ENCODE measurements at regions not wholly inside any gene's neighbourhood (a gene's known extent, or its start where the extent isn't known, plus 50 kb on each side); places are given as distances from the start of the nearest gene placed in this dataset.
"Not testable (repeated sequence)": the region's sequence is repeated elsewhere in the genome, so short reads cannot be mapped to it uniquely, and the experiment has no call there.

GRCh38 chr9:79073201-79073600 lies 498.6 kb upstream of the TLE4 start:
- no peak overlapping the region for H3K27ac ChIP-seq (ENCODE audit: low read length)
- no peak for DNase-seq
- ATAC-seq = no peak
- H3K9me3 ChIP-seq (ENCODE audit: control insufficient read depth, low read length) = no peaks in the 10 kb centered on the region
- H3K4me1 ChIP-seq (ENCODE audit: control insufficient read depth, insufficient read depth, low read length) = no peaks in the 10 kb centered on the region
- intact Hi-C loops (cut with DNase I) = no loop called here
- H3K4me3 ChIP-seq (ENCODE audit: low read length) = no peak overlapping the region
- 87% methylated on average over 3 of the region's 3 CpGs for WGBS
- no peaks in the 10 kb centered on the region for H3K27me3 ChIP-seq (ENCODE audit: control insufficient read depth, insufficient read depth)

GRCh38 chr9:79080536-79080935 lies 491.2 kb upstream of the TLE4 start:
- no peaks in the 10 kb centered on the region for H3K4me1 ChIP-seq (ENCODE audit: control insufficient read depth, insufficient read depth, low read length)
- 27% methylated on average over 2 of the region's 2 CpGs for WGBS
- intact Hi-C loops (cut with DNase I) = no loop called here
- no peaks in the 10 kb centered on the region for H3K9me3 ChIP-seq (ENCODE audit: control insufficient read depth, low read length)
- no peak for DNase-seq
- H3K27ac ChIP-seq (ENCODE audit: low read length) = no peak overlapping the region
- H3K27me3 ChIP-seq (ENCODE audit: control insufficient read depth, insufficient read depth) = no peaks in the 10 kb centered on the region
- H3K4me3 ChIP-seq (ENCODE audit: low read length) = no peak overlapping the region
- ATAC-seq = no peak

DNA sequence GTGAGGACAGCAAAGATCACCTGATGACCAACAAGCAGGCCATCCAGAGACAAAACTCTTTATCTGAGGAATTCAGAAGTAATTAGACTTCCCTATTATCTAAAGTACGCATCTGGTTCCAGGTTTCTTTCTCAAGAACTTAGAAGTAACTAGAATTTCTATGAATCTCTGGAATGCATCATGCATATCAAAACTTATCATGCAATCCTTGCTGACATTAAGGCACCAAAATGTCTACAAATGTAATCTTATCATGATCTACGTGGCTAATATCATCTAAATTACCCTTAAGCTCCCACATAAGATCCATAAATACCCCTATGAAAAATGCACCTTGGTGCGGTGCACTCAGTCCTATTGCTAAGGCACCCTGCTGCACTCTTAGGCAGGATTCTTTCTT lies 488.1 kb upstream of the TLE4 start:
- Histone ChIP-seq H3K4me3 (ENCODE audit: low read length) (no peak overlapping the region), H3K4me1 (ENCODE audit: control insufficient read depth, insufficient read depth, low read length) (no peaks in the 10 kb centered on the region), H3K27ac (ENCODE audit: low read length) (no peak overlapping the region), H3K27me3 (ENCODE audit: control insufficient read depth, insufficient read depth) (no peaks in the 10 kb centered on the region), H3K9me3 (ENCODE audit: control insufficient read depth, low read length) (no peaks in the 10 kb centered on the region)
- intact Hi-C loops (cut with DNase I) = no loop called here
- WGBS = 81% methylated on average over 3 of the region's 3 CpGs
- DNase-seq (no peak), ATAC-seq (no peak)

DNA sequence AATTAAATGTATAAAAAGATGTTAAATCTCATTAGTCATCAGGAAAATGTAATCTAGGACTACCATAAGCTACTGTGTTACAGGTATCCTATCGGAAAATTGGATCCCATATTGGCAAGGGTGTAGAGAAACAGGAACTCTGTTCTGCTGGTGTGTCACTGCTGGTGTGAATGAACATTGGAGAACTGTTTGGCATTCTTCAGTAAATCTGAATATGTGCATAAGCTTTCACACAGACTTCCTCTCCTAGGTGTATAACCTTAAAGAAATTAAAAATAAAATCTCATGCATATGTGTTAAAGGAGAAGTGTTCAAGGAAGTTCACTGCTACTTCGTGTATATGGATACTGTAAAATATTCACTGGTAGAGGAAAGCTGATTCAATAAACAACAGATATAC lies 484.6 kb upstream of the TLE4 start:
- H3K9me3 ChIP-seq (ENCODE audit: control insufficient read depth, low read length) = no peaks in the 10 kb centered on the region
- no peak overlapping the region for H3K27ac ChIP-seq (ENCODE audit: low read length)
- DNase-seq (no peak), ATAC-seq (no peak)
- intact Hi-C loops (cut with DNase I) = no loop called here
- no peaks in the 10 kb centered on the region for H3K27me3 ChIP-seq (ENCODE audit: control insufficient read depth, insufficient read depth)
- 79% methylated on average over 2 of the region's 2 CpGs for WGBS
- no peak overlapping the region for H3K4me3 ChIP-seq (ENCODE audit: low read length)
- H3K4me1 ChIP-seq (ENCODE audit: control insufficient read depth, insufficient read depth, low read length) = no peaks in the 10 kb centered on the region

GRCh38 chr9:79089054-79089560 lies 482.7 kb upstream of the TLE4 start:
- H3K27me3 ChIP-seq (ENCODE audit: control insufficient read depth, insufficient read depth) = no peaks in the 10 kb centered on the region
- intact Hi-C loops (cut with DNase I) = no loop called here
- H3K4me1 ChIP-seq (ENCODE audit: control insufficient read depth, insufficient read depth, low read length) = no peaks in the 10 kb centered on the region
- ATAC-seq = no peak
- DNase-seq = no peak
- H3K9me3 ChIP-seq (ENCODE audit: control insufficient read depth, low read length) = no peaks in the 10 kb centered on the region
- H3K4me3 ChIP-seq (ENCODE audit: low read length) = no peak overlapping the region
- H3K27ac ChIP-seq (ENCODE audit: low read length) = no peak overlapping the region

GRCh38 chr9:79089851-79090250 lies 481.9 kb upstream of the TLE4 start:
- DNase-seq; H3K4me3 ChIP-seq (ENCODE audit: low read length); ATAC-seq; H3K9me3 ChIP-seq (ENCODE audit: control insufficient read depth, low read length); H3K27me3 ChIP-seq (ENCODE audit: control insufficient read depth, insufficient read depth); intact Hi-C loops (cut with DNase I); H3K4me1 ChIP-seq (ENCODE audit: control insufficient read depth, insufficient read depth, low read length); H3K27ac ChIP-seq (ENCODE audit: low read length): not testable (repeated sequence)
- WGBS = 58% methylated on average over 2 of the region's 2 CpGs

GRCh38 chr9:79103257-79103656 lies 468.5 kb upstream of the TLE4 start:
- H3K27ac ChIP-seq (ENCODE audit: low read length); H3K27me3 ChIP-seq (ENCODE audit: control insufficient read depth, insufficient read depth); ATAC-seq; H3K4me3 ChIP-seq (ENCODE audit: low read length); DNase-seq; intact Hi-C loops (cut with DNase I); H3K4me1 ChIP-seq (ENCODE audit: control insufficient read depth, insufficient read depth, low read length); H3K9me3 ChIP-seq (ENCODE audit: control insufficient read depth, low read length): not testable (repeated sequence)
- WGBS = 88% methylated on average over 17 of the region's 17 CpGs

DNA sequence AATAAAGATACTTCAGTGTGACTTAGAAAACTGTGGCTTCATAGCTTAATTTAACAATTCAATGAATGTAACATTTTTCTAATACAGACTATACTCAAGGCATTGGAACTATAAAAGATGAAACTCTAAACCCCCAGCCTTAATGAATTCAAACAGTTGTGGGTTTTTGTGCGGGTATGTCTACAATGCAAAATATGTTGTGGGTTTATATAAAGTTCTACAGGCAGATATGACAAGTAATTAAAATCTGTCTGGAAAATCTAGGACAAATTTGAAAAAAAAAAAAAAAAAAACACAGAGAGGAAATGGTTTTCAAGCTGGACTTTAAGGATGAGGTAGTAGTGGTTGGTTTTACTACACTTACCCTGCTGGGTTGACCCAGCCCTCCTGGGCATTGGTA lies 467.5 kb upstream of the TLE4 start:
- ATAC-seq = no peak
- intact Hi-C loops (cut with DNase I) = no loop called here
- 89% methylated on average over 1 of the region's 1 CpG for WGBS
- H3K27ac ChIP-seq (ENCODE audit: low read length) = no peak overlapping the region
- DNase-seq = no peak
- no peaks in the 10 kb centered on the region for H3K9me3 ChIP-seq (ENCODE audit: control insufficient read depth, low read length)
- no peaks in the 10 kb centered on the region for H3K27me3 ChIP-seq (ENCODE audit: control insufficient read depth, insufficient read depth)
- H3K4me1 ChIP-seq (ENCODE audit: control insufficient read depth, insufficient read depth, low read length) = no peaks in the 10 kb centered on the region
- no peak overlapping the region for H3K4me3 ChIP-seq (ENCODE audit: low read length)

GRCh38 chr9:79104951-79105350 lies 466.8 kb upstream of the TLE4 start:
- Histone ChIP-seq H3K4me3 (ENCODE audit: low read length) (no peak overlapping the region), H3K4me1 (ENCODE audit: control insufficient read depth, insufficient read depth, low read length) (no peaks in the 10 kb centered on the region), H3K27ac (ENCODE audit: low read length) (no peak overlapping the region), H3K9me3 (ENCODE audit: control insufficient read depth, low read length) (no peaks in the 10 kb centered on the region), H3K27me3 (ENCODE audit: control insufficient read depth, insufficient read depth) (no peaks in the 10 kb centered on the region)
- ATAC-seq (no peak), DNase-seq (no peak)
- intact Hi-C loops (cut with DNase I) = no loop called here
- 68% methylated on average over 2 of the region's 2 CpGs for WGBS

DNA sequence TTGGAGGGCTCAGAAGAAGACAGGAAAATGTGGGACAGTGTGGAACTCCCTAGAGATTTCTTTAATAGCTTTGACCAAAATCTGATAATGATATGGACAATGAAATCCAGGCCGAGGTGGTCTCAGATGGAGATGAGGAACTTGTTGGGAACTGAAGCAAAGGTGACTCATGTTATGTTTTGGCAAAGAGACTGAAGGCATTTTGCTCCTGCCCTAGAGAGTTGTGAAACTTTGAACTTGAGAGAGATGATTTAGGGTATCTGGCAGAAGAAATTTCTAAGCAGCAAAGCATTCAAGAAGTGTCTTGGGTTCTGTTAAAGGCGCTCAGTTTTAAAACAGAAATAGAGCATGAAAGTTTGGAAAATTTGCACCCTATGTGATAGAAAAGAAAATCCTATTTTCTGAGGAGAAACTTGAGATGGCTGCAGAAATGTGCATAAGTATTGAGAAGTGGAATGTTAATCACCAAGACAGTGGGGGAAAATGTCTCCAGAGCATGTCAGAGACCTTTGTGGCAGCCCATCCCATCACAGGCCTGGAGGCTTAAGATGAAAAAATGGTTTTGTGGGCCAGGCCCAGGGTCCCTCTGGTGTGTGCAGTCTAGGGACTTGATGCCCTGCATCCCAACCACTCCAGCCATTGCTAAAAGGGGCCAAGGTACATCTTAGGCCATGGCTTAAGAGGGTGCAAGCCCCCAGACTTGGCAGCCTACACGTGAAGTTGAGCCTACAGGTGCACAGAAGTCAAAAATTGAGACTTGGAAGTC lies 463.7 kb upstream of the TLE4 start:
- DNase-seq (no peak), ATAC-seq (no peak)
- no peak overlapping the region for H3K4me3 ChIP-seq (ENCODE audit: low read length)
- WGBS = 73% methylated on average over 3 of the region's 3 CpGs
- no peaks in the 10 kb centered on the region for H3K9me3 ChIP-seq (ENCODE audit: control insufficient read depth, low read length)
- intact Hi-C loops (cut with DNase I) = no loop called here
- no peaks in the 10 kb centered on the region for H3K27me3 ChIP-seq (ENCODE audit: control insufficient read depth, insufficient read depth)
- H3K27ac ChIP-seq (ENCODE audit: low read length) = no peak overlapping the region
- no peaks in the 10 kb centered on the region for H3K4me1 ChIP-seq (ENCODE audit: control insufficient read depth, insufficient read depth, low read length)

DNA sequence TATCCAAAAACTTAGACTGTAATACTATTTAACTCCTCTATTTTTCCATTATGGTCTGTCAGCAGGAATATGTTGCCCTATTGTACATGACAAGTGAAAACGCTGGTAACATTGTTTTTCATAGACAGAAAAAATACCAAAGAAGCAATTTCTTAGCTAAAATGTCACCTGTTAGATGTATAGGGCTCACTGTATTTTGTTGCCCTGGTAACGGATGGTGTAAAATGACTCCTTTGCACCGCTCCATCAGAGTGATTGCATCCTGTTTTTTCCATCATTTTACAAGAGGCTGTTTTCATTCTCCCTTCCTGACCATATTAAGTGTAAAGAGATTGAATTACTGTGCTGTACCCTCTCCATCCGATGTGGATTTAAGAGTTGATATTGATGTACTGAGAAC lies 460.1 kb upstream of the TLE4 start:
- no peak for ATAC-seq
- Histone ChIP-seq H3K4me3 (ENCODE audit: low read length) (no peak overlapping the region), H3K27ac (ENCODE audit: low read length) (no peak overlapping the region), H3K27me3 (ENCODE audit: control insufficient read depth, insufficient read depth) (no peaks in the 10 kb centered on the region), H3K9me3 (ENCODE audit: control insufficient read depth, low read length) (no peaks in the 10 kb centered on the region), H3K4me1 (ENCODE audit: control insufficient read depth, insufficient read depth, low read length) (no peaks in the 10 kb centered on the region)
- WGBS = 78% methylated on average over 4 of the region's 4 CpGs
- DNase-seq = no peak
- intact Hi-C loops (cut with DNase I) = no loop called here

DNA sequence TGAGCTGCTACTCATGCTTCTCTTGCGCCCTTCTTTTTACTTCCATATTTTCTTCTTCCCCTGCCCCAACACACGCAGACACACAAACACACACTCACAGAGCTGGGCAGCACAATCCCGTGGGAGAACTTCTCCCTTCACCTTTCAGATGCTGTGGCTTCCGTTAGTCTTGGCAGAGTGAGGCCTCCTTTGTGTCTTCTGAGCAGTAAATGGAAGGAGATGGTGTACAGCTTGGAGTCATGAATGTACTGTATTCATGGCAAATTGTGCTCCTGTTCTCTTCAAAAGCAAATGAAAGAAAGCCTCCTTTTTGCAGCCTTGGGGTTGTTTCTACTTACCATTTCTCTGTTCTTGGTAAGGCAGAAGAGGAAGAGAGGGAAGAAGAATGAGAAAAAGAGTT lies 456.6 kb upstream of the TLE4 start:
- intact Hi-C loops (cut with DNase I) = no loop called here
- DNase-seq (no peak), ATAC-seq (no peak)
- H3K27ac ChIP-seq (ENCODE audit: low read length) = no peak overlapping the region
- no peaks in the 10 kb centered on the region for H3K9me3 ChIP-seq (ENCODE audit: control insufficient read depth, low read length)
- no peaks in the 10 kb centered on the region for H3K4me1 ChIP-seq (ENCODE audit: control insufficient read depth, insufficient read depth, low read length)
- WGBS = 67% methylated on average over 4 of the region's 4 CpGs
- H3K27me3 ChIP-seq (ENCODE audit: control insufficient read depth, insufficient read depth) = no peaks in the 10 kb centered on the region
- no peak overlapping the region for H3K4me3 ChIP-seq (ENCODE audit: low read length)
